GM21360 (cell line): ENCODE measurements at regions not wholly inside any gene's neighbourhood (a gene's known extent, or its start where the extent isn't known, plus 50 kb on each side); places are given as distances from the start of the nearest gene placed in this dataset.
"Not testable (repeated sequence)": the region's sequence is repeated elsewhere in the genome, so short reads cannot be mapped to it uniquely, and the experiment has no call there.

Experiments used
- ATAC-seq: cut with Tn5 transposase; IDR thresholded peaks from one replicate; pipeline ENCODE4 v1.9.1; 2021; ENCODE audit warnings: mild to moderate bottlenecking, moderate library complexity; ENCODE audit not compliant: unreplicated experiment

DNA sequence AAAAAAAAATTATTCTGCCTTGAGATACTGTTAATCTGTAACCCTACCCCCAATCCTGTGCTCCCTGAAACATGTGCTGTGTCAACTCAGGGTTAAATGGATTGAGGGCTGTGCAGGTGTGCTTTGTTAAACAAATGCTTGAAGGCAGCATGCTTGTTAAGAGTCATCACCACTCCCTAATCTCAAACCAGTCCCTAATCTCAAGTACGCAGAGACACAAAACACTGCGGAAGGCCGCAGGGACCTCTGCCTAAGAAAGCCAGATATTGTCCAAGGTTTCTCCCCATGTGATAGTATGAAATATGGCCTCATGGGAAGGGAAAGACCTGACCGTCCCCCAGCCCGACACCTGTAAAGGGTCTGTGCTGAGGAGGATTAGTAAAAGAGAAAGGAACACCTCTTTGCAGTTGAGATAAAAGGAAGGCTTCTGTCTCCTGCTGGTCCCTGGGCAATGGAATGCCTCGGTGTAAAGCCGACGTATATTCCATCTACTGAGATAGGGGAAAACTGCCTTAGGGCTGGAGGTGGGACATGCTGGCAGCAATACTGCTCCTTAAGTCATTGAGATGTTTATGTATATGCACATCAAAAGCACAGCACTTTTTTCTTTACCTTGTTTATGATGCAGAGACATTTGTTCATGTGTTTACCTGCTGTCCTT, 402.6 kb downstream of the TBC1D32 start:
- ATAC-seq = not testable (repeated sequence)

- not testable (repeated sequence) for ATAC-seq
Measured at GRCh38 chr6:120930500-120930899, 403.8 kb downstream of the TBC1D32 start.

DNA sequence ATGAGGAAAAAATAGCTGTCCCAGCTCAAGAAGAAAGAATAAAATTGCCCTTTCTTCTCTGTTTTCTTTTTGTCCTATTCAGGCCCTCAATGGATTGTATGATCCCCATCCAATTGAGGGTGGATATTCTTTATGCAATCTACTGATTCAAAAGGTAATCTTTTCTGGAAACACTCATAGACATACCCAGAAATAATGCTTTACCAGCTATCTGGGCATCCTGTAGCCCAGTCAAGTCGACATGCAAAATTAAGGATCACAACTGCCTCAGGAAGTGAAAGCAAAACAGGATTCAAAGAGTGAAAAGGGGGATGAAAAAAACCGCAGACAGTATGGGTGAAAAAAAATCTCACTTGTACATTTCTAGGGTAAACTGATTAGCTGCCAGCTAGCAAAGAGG, 410.1 kb downstream of the TBC1D32 start:
- no peak for ATAC-seq

DNA sequence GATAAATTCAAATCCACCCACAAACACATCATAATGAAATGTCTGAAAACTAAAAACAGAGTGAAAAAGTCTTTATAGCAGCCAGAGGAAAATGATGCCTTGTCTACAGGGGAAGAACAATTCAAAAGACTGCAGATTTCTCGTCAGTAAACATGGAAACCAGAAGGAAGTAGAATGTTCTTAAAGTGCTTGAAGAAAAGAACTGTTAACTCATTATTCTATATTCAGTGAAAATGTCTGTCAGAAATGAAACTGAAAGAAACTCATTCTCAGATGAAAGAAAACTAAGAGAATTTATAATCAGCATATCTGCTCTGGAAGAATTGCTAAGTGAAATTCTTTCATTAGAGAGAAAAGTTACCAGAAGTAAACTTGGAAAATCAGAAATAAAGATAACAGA, 416.1 kb downstream of the TBC1D32 start:
- no peak for ATAC-seq

DNA sequence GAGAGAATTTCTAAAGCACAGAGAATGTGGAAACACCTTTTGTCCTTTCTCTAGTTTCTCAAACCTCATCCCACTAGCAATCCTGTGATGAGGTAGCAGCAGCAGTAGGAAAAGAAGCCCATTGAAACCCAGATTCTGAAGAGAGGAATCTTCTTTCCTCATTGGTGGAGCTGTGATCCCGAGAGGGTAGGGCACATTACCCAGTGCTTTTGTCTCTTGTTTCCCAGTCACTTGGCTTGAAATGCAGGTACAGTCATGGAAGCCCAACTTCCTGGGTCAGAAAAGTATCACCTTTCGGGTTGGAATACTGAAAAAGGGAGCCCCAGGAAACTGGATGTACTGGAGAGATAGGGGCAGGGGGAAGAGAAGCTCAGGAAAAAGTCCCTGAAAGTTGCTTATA, 417.4 kb downstream of the TBC1D32 start:
- no peak for ATAC-seq

GRCh38 chr6:120913486-120913885, 420.8 kb downstream of the TBC1D32 start:
- ATAC-seq = no peak

GRCh38 chr6:120908767-120909166, 425.5 kb downstream of the TBC1D32 start:
- ATAC-seq = no peak

- no peak for ATAC-seq
Measured at GRCh38 chr6:120903836-120904235, 430.4 kb downstream of the TBC1D32 start.

- ATAC-seq = peak; percentile 74
Measured at GRCh38 chr6:120899932-120900331, 434.3 kb downstream of the TBC1D32 start.

DNA sequence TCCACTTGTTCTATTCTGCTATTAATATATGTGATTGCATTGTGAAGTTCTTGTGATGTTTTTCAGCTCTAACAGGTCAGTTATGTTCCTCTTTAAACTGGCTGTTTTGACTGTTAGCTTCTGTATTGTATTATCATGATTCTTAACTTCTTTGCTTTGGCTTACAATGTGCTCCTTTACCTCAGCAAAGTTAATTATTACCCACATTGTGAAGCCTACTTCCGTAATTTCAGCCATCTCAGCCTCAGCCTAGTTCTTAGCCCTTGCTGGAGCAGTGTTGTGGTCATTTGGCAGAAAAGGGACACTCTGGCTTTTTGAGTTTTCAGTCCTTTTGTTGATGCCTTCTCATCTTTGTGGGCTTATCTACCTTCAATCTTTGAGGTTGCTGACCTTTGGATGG, 440.2 kb downstream of the TBC1D32 start:
- no peak for ATAC-seq

DNA sequence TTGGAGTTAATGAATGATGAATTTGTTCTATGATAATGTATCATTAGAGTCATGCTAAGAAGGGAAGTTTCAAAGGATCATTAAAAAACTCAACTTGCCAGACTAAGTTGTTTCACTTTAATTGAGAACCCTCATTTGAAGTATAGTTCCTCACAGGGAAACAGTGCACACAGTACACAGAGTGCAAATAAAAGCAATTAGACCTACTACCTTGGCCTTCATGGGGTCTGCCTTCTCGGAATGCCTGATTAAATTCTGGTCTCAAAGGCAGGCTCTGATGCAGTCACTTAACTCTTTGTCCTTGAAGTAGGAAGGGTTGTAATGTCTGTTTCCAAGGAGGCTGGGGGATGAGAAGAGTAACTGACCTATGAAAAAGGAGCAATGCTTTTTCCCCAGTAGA, 457.3 kb downstream of the TBC1D32 start:
- no peak for ATAC-seq

- peak; percentile 50 for ATAC-seq
Measured at GRCh38 chr6:120876424-120876823, 457.9 kb downstream of the TBC1D32 start.

GRCh38 chr6:120875900-120876299, 458.4 kb downstream of the TBC1D32 start:
- no peak for ATAC-seq

GRCh38 chr6:120874422-120874821, 459.9 kb downstream of the TBC1D32 start:
- no peak for ATAC-seq

DNA sequence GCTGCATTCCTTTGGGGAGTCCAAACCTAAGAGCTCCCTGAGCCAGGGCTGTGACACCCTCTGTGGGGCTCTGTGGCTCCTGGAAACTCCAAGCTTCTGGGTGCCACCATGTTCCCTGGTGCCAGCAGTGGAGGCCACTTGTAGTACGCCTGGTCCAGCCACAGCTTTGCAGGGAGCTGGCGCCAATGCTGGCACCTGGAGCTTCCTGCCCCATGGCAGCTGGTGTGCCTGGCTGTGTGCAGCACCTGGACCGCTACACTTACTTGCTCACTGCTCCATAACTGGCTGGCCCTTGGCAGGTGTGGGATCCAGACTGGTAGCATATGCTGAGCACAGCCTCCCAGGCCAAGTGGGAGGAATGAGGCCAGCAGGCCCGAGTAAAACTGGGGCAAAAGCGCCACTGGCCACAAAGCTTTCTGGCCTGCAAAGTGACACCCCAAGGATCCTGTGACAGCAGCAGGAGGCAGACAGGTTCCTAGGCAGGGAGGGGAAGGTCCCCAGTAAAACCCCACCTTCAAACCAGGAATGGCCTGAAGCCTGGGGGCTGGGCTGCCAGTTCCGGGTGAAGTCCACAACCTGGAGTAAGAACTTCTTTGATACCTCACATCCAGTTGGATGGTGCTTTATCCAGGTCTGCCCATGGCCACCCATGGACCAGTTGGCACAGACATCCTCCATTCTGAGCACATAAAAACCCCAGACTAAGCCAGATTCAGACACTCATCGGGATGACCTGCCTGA, 461.0 kb downstream of the TBC1D32 start:
- no peak for ATAC-seq

DNA sequence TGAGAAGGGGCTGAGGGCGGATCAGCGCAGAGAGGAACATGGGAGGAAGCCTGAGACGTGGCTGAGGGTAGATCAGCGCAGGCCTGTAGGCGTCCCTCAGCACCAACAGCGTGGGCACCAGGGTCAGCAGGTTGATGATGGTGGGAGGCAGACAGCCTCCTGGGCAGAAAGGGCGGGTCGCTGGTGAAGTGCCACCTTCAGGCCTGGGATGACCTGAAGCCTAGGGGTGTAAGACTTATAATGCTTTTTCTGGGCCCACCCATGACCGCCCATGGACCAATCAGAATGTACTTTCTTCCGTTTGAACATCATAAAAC, 462.1 kb downstream of the TBC1D32 start:
- ATAC-seq = no peak

DNA sequence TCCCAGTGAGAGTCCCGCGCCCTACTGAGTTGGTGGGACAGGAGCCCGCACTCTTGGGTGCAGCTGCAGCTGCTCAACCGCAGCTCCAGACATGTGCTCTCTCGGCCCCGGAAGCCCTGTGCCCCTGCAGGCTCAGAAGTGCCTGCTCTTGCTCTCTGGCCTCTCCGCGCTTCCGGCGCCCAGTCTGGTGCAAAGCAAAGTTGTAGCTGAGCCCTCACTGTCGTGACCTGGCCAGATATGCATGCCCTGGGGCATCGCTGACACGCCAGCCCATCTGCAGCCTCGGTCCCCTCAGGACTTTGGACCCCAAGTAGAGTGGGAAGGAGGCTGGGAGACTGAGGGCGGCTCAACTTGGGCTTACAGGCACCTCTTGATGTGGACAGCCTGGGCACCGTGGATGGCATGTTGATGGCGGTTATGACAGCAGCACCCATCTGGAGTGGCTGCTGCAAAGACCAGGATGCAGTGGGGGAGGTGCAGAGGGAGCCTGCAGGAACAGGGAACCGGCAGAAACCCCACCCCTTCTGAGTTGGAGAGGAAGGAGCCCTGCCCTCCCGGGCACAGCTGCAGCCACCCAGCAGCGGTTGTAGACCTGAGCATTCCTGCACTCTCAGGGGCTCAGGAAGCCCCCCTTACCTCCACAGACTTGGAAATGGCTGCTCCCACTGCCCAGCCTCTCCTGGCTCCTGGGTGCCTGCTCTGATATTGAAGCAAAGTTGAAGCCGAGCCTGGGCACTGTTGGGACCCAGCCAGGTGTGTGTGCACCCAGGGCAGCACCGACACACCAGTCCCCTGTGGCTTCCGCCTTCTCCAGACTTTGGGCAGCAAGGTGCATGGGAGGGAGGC, 462.6 kb downstream of the TBC1D32 start:
- ATAC-seq = no peak

- ATAC-seq = no peak
Measured at GRCh38 chr6:120869397-120869796, 464.9 kb downstream of the TBC1D32 start.

- no peak for ATAC-seq
Measured at GRCh38 chr6:120857422-120857821, 476.9 kb downstream of the TBC1D32 start.

DNA sequence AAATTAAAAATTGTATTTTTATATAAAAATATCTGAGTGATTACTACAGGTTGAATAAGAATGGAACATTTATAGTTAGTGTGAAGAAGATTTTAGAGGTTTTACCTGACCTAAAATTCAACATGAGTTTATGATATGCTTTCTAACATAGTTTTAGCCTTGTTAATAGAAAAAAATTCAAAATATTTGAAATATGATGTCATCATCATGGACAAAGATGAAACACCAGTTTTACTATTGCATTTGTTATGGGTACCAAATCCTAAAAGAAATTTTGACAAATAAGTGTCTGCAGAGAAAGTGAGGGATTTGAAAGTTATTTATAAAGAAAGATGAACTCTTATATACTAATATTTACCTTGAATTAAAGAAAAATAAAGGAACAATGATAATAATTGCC, 479.7 kb downstream of the TBC1D32 start:
- no peak for ATAC-seq

DNA sequence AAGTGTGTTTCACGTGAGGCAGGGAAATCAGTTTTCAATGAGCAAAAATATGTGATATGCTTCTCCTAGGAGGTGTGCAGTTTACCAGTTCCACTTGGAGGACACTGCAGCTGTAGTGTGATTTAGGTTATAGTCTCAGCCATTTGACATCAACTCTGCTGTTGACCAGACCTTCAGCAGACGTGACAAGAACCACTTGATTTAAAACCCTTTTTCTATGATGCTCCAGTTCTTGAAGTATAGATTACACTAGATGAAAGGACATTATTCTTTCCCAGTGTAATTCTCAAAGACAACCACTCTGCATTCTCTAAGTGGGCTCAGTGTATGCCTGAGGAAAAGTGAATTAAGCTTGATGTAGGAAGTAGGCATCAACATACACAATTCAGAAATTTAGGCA, 480.8 kb downstream of the TBC1D32 start:
- no peak for ATAC-seq

GRCh38 chr6:120852293-120852849, 481.9 kb downstream of the TBC1D32 start:
- ATAC-seq = no peak
